Breast epithelium (tissue), 4 donors: ENCODE measurements at regions not wholly inside any gene's neighbourhood (a gene's known extent, or its start where the extent isn't known, plus 50 kb on each side); places are given as distances from the start of the nearest gene placed in this dataset.

Experiments used
- DNase-seq, 2 donors: peaks; one replicate each; pipeline ENCODE4 v3.0.0-alpha.2; 2019; ENCODE audit warnings: low spot score in 2 of 2
- H3K27ac ChIP-seq, 2 donors: fragments of 200-600 bp; sonication (generic) in 1 of 2; one replicate each; pipeline ENCODE4 v1.5.1; 2016 to 2019; ENCODE audit warnings: mild to moderate bottlenecking in 1 of 2
- H3K27me3 ChIP-seq, 2 donors: fragments of 200-600 bp; sonication (generic) in 1 of 2; one replicate each; pipeline versions ENCODE4 v1.5.1 to v1.6.0; 2017 to 2019; ENCODE audit warnings: control low read depth in 1 of 2, mild to moderate bottlenecking in 1 of 2
- H3K36me3 ChIP-seq: fragments of 200-600 bp; one replicate; pipeline ENCODE4 v1.5.1; 2019
- H3K4me1 ChIP-seq, 2 donors: fragments of 200-600 bp; sonication (generic); one replicate each; pipeline ENCODE4 v1.5.1; 2016 to 2019; ENCODE audit warnings: control low read depth in 1 of 2
- H3K4me3 ChIP-seq, 3 donors: fragments of 200-600 bp; sonication (generic); 1 replicate in 2 of 3; 2 replicates in 1 of 3; pipeline ENCODE4 v1.5.1; 2016 to 2019; ENCODE audit warnings: mild to moderate bottlenecking in 3 of 3, moderate library complexity in 2 of 3
- H3K9me3 ChIP-seq, 2 donors: fragments of 200-600 bp; sonication (generic) in 1 of 2; one replicate each; pipeline ENCODE4 v1.5.1; 2016 to 2019; ENCODE audit warnings: control low read depth in 1 of 2
- POLR2A ChIP-seq: fragments of 450-650 bp; IDR thresholded peaks from one replicate; pipeline ENCODE4 v1.6.1; 2016; ENCODE audit warnings: antibody characterized with exemption, mild to moderate bottlenecking, moderate library complexity
- POLR2AphosphoS5 ChIP-seq, 3 donors: sonication (generic); formaldehyde crosslinking; IDR thresholded peaks; one replicate each; pipeline ENCODE4 v1.6.1; 2017; ENCODE audit warnings: antibody characterized with exemption in 3 of 3
- intact Hi-C: fragments of 100-400 bp; cut with DNase I; formaldehyde crosslinking; loops from one replicate; pipeline ENCODE4 v1.15.1; 2023; ENCODE audit warnings: low total_unique reads
- TF ChIP-seq, protein P1 (sequence below), 3 donors: fragments of 450-650 bp; IDR thresholded peaks; one replicate each; pipeline ENCODE4 v1.5.1; 2016 to 2017; ENCODE audit warnings: antibody characterized with exemption in 3 of 3, mild to moderate bottlenecking in 3 of 3, moderate library complexity in 3 of 3

DNA sequence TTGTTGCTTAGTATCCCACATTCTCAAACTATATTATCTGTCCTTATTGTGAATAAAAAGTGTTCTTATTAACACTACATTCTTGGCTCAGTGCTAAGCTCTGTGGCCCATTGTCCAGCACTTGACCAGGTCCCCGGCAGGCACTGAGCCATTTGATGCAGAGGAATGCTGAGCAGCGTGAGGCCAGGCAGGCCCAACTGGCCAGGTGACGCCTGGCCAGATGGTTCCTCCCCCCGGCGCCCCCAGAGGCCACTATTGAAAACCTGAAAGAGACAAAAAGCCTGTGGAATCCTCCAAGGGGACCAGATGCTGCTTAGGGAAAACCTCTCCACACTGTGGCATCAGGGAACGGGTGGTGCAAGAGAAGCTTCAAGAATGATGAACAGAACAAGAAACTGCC is 597.5 kb upstream of the JAG1 start:
- H3K4me1 ChIP-seq, result no peaks in the 10 kb centered on the region
- no peaks in the 10 kb centered on the region for H3K36me3 ChIP-seq
- H3K4me3 ChIP-seq, result no peak overlapping the region
- no peaks in the 10 kb centered on the region for H3K27me3 ChIP-seq
- no peak for TF ChIP-seq POLR2A
- TF ChIP-seq, protein P1, sequence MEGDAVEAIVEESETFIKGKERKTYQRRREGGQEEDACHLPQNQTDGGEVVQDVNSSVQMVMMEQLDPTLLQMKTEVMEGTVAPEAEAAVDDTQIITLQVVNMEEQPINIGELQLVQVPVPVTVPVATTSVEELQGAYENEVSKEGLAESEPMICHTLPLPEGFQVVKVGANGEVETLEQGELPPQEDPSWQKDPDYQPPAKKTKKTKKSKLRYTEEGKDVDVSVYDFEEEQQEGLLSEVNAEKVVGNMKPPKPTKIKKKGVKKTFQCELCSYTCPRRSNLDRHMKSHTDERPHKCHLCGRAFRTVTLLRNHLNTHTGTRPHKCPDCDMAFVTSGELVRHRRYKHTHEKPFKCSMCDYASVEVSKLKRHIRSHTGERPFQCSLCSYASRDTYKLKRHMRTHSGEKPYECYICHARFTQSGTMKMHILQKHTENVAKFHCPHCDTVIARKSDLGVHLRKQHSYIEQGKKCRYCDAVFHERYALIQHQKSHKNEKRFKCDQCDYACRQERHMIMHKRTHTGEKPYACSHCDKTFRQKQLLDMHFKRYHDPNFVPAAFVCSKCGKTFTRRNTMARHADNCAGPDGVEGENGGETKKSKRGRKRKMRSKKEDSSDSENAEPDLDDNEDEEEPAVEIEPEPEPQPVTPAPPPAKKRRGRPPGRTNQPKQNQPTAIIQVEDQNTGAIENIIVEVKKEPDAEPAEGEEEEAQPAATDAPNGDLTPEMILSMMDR (IDR thresholded peaks at IDR 0.05), result no peak
- no peak for TF ChIP-seq POLR2AphosphoS5 (IDR thresholded peaks at IDR 0.05)
- no peak for DNase-seq
- no peaks in the 10 kb centered on the region for H3K9me3 ChIP-seq
- intact Hi-C loops, result no loop called here
- no peak overlapping the region for H3K27ac ChIP-seq

DNA sequence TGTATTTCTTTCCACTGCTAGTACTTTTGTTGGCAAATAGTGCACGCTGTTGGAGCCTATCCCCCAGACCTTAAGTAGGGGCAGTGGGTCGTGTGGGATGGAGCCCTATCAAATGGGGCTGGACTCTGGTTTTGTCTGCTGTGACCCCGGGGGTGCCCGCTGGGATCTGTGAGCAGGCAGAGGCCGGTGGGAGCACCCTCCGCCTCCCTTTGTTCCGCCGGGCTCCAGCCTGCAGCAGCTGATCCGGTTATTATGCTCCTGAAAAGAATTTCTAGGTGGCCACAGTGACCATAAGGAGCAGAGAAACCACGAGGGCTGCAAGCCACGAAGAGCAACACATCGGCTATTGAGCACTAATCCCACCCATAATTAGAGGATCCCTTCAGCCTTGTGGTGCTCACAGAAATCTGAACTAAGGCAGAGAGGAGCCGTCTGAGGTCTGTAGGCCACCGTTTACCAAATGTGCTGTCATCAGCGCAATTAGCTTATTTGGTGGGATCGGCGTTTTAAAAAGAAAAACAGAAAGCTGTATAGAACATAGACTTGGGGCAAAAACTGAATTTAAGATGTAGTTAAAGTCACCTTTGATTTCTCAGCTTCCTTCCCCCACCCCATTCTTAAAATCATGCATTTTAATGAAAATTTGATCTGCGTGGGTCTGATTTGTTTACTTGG is 598.3 kb upstream of the JAG1 start:
- intact Hi-C loops, result no loop called here
- H3K36me3 ChIP-seq, result no peaks in the 10 kb centered on the region
- H3K27me3 ChIP-seq, result no peaks in the 10 kb centered on the region
- no peaks in the 10 kb centered on the region for H3K4me1 ChIP-seq
- no peak overlapping the region for H3K27ac ChIP-seq
- H3K4me3 ChIP-seq, result no peak overlapping the region
- DNase-seq, result no peak
- H3K9me3 ChIP-seq, result no peaks in the 10 kb centered on the region
- TF ChIP-seq POLR2AphosphoS5 (IDR thresholded peaks at IDR 0.05), result no peak
- TF ChIP-seq POLR2A, result no peak
- TF ChIP-seq, protein P1 (IDR thresholded peaks at IDR 0.05), result no peak

DNA sequence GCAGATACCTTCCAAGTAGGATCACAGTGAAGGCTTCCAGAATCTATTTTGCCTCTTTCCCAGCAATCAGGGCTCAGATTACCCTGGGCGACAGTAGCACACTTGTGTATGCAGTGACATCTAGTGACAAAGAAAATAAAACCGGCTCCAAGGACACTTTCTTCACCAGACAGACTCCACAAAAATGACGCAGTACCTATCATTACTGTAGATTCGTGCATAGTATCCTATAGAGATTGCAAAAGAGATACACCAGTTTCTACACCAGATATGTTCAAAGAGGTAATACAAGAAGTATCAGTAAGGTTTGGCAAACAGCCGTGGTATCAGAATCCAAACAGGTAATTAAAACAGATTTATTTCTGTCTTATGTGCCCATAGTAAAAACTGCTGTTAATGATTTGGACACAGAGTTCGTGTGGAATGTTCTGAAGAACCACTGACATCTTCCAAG is 600.4 kb upstream of the JAG1 start:
- TF ChIP-seq POLR2AphosphoS5 (IDR thresholded peaks at IDR 0.05), result no peak
- TF ChIP-seq, protein P1 (IDR thresholded peaks at IDR 0.05), result peak in 2 of 3 donors; percentile 39 to 52
- no peak for TF ChIP-seq POLR2A
- DNase-seq, result no peak

DNA sequence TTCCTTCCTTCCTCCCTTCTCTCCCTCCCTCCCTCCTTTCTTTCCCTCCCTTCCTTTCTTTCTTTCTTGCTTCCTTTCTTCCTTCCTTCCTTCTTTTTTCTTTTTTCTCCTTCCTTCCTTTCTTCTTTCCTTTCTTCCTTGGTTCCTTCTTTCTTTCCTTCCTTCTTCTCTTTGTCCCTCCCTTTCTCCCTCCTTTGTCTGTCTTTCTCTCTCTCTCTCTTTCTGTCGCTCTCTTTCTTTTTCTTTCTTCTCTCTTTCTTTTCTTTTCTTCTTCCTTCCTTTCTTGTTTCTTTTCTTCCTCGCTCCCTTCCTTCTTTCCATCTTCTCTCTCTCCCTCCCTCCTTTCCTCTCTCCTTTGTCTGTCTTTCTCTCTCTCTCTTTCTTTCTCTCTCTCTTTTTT is 601.9 kb upstream of the JAG1 start:
- no peaks in the 10 kb centered on the region for H3K4me1 ChIP-seq
- TF ChIP-seq, protein P1 (IDR thresholded peaks at IDR 0.05), result no peak
- no peak for DNase-seq
- H3K27me3 ChIP-seq, result no peaks in the 10 kb centered on the region
- intact Hi-C loops, result no loop called here
- no peak overlapping the region for H3K27ac ChIP-seq
- H3K9me3 ChIP-seq, result no peaks in the 10 kb centered on the region
- no peaks in the 10 kb centered on the region for H3K36me3 ChIP-seq
- no peak overlapping the region for H3K4me3 ChIP-seq

More for the DNA sequence above, 600.4 kb upstream of the JAG1 start:
- H3K9me3 ChIP-seq, result no peaks in the 10 kb centered on the region
- H3K27me3 ChIP-seq, result no peaks in the 10 kb centered on the region
- H3K4me1 ChIP-seq, result no peaks in the 10 kb centered on the region
- H3K27ac ChIP-seq, result no peak overlapping the region
- H3K36me3 ChIP-seq, result no peaks in the 10 kb centered on the region
- intact Hi-C loops, result no loop called here
- H3K4me3 ChIP-seq, result no peak overlapping the region

DNA sequence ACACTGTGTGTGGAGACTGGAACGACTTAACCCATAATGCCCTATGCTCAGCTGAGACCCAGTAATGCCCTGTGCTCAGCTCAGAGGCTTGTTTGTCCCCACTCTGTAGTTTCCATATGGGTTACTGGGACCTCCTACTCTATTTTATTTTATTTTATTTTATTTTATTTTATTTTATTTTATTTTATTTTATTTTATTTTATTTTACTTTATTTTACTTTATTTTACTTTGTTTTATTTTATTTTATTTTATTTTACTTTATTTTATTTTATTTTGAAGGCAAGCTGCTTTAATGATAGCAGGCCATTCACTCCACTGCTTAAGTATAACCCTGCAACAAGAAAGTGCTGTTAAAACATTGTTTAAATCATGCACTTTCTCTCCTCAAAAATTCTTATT is 603.4 kb upstream of the JAG1 start:
- no peak for DNase-seq
- no peaks in the 10 kb centered on the region for H3K9me3 ChIP-seq
- no peak for TF ChIP-seq POLR2A
- TF ChIP-seq, protein P1 (IDR thresholded peaks at IDR 0.05), result no peak
- H3K27me3 ChIP-seq, result no peaks in the 10 kb centered on the region
- intact Hi-C loops, result no loop called here
- no peaks in the 10 kb centered on the region for H3K36me3 ChIP-seq
- H3K4me3 ChIP-seq, result no peak overlapping the region
- no peaks in the 10 kb centered on the region for H3K4me1 ChIP-seq
- no peak overlapping the region for H3K27ac ChIP-seq
